ENCODE measurements at regions not wholly inside any gene's neighbourhood (a gene's known extent, or its start where the extent isn't known, plus 50 kb on each side); places are given as distances from the start of the nearest gene placed in this dataset.

GRCh38 chr5:12683249-12683648 is 779.0 kb upstream of the CTNND2 start:
- DNase-seq (ENCODE audit: low read depth, low spot score) = no peak
- no peak for ATAC-seq
- H3K9me2 ChIP-seq (ENCODE audit: insufficient read depth) = no peaks in the 10 kb centered on the region
- H3K9me3 ChIP-seq (ENCODE audit: control insufficient read depth in 1 of 2, insufficient read depth in 1 of 2, low read depth in 1 of 2, low read length in 2 of 2) = peaks cover 13 to 14% of the 10 kb centered on the region in 2 experiments
- RAD21 ChIA-PET (ENCODE audit: low non-redundant PET in 1 of 2, low total read pairs in 2 of 2, uncharacterized antibody in 2 of 2, unreplicated experiment in 2 of 2) = no interaction called here
- intact Hi-C loops (cut with micrococcal nuclease) = no loop called here
- H4K20me1 ChIP-seq (ENCODE audit: insufficient read depth) = no peaks in the 10 kb centered on the region
- H3K4me3 ChIP-seq (replicated peaks in 1 of 2; ENCODE audit: low read depth in 1 of 2, low read length in 2 of 2) = no peak overlapping the region
- H3K4me2 ChIP-seq (ENCODE audit: low read length) = no peak overlapping the region
- H3K27ac ChIP-seq (ENCODE audit: low read depth, low read length) = no peak overlapping the region
- no peak for TF ChIP-seq SIN3A (IDR thresholded peaks at IDR 0.05; ENCODE audit: low read depth)
- no peak for TF ChIP-seq ZNF274 (IDR thresholded peaks at IDR 0.05; ENCODE audit: low read depth, low read length)
- no peak for TF ChIP-seq CEBPB (IDR thresholded peaks at IDR 0.05; ENCODE audit: low read depth)
- no peak for TF ChIP-seq ZFX (IDR thresholded peaks at IDR 0.05)
- no peak for TF ChIP-seq FOSL1 (IDR thresholded peaks at IDR 0.05; ENCODE audit: low read depth)
- TF ChIP-seq EZH2 (IDR thresholded peaks at IDR 0.05) = no peak
- TF ChIP-seq JUND (IDR thresholded peaks at IDR 0.05) = no peak
- no peak for TF ChIP-seq POLR2AphosphoS5 (IDR thresholded peaks at IDR 0.05; ENCODE audit: low read depth, low read length)
- TF ChIP-seq YY1 (IDR thresholded peaks at IDR 0.05; ENCODE audit: extremely low read depth, insufficient replicate concordance, low read depth, low read length) = no peak
- no peak for TF ChIP-seq REST (IDR thresholded peaks at IDR 0.05; ENCODE audit: low read depth)
- TF ChIP-seq SP1 (IDR thresholded peaks at IDR 0.05; ENCODE audit: low read depth) = no peak
- TF ChIP-seq SRF (IDR thresholded peaks at IDR 0.05; ENCODE audit: low read depth) = no peak
- TF ChIP-seq ZBTB33 (IDR thresholded peaks at IDR 0.05; ENCODE audit: extremely low read depth, insufficient replicate concordance, low read length) = no peak
- no peak for TF ChIP-seq RAD21 (IDR thresholded peaks at IDR 0.05; ENCODE audit: low read depth)
- TF ChIP-seq EZH2phosphoT487 (IDR thresholded peaks at IDR 0.05; ENCODE audit: borderline replicate concordance) = no peak
- TF ChIP-seq POLR2A (IDR thresholded peaks at IDR 0.05; ENCODE audit: borderline replicate concordance, extremely low read depth, insufficient read depth, insufficient read length) = no peak
- no TSS peak for BruUV-seq (replicated peaks)
- no peak overlapping the region for H3K9ac ChIP-seq (ENCODE audit: low read length)
- CTCF ChIA-PET = no interaction called here
- H3K27me3 ChIP-seq (ENCODE audit: insufficient read depth, low read length) = no peaks in the 10 kb centered on the region
- H3K36me3 ChIP-seq (ENCODE audit: control insufficient read depth in 1 of 2, insufficient read depth in 2 of 2, low read length in 2 of 2) = no peaks in the 10 kb centered on the region
- no peaks in the 10 kb centered on the region for H3K79me2 ChIP-seq (ENCODE audit: insufficient read depth, low read length)
- H2AFZ ChIP-seq (ENCODE audit: low read depth, low read length, poor library complexity, severe bottlenecking) = no peak overlapping the region
- no peaks in the 10 kb centered on the region for H3K4me1 ChIP-seq (ENCODE audit: control insufficient read depth in 1 of 2, insufficient read depth in 2 of 2, low read length in 2 of 2)
- POLR2A ChIA-PET = no interaction called here

Data from HCT116 (cell line).